Ishikawa (cell line): ENCODE measurements at regions not wholly inside any gene's neighbourhood (a gene's known extent, or its start where the extent isn't known, plus 50 kb on each side); places are given as distances from the start of the nearest gene placed in this dataset.

Source experiments
- CREB1 ChIP-seq: IDR thresholded peaks from 2 replicates; pipeline ENCODE4 v1.6.1; 2012; ENCODE audit warnings: low read depth
- FOXM1 ChIP-seq: IDR thresholded peaks from 2 replicates; pipeline ENCODE4 v1.6.1; 2012; ENCODE audit warnings: low read depth, borderline replicate concordance
- TAF1 ChIP-seq: IDR thresholded peaks from 2 replicates; pipeline ENCODE4 v1.6.1; 2012; ENCODE audit warnings: low read depth, mild to moderate bottlenecking
- TEAD4 ChIP-seq: IDR thresholded peaks from 2 replicates; pipeline ENCODE4 v1.6.1; 2012
- YY1 ChIP-seq: IDR thresholded peaks from 2 replicates; pipeline ENCODE4 v1.6.1; 2012; ENCODE audit warnings: low read depth
- TF ChIP-seq, protein P1 (sequence below): IDR thresholded peaks from 2 replicates; pipeline ENCODE4 v1.6.1; 2012
- TF ChIP-seq, protein P2 (sequence below): IDR thresholded peaks from 2 replicates; pipeline ENCODE4 v1.6.1; 2012; ENCODE audit warnings: low read depth, mild to moderate bottlenecking

DNA sequence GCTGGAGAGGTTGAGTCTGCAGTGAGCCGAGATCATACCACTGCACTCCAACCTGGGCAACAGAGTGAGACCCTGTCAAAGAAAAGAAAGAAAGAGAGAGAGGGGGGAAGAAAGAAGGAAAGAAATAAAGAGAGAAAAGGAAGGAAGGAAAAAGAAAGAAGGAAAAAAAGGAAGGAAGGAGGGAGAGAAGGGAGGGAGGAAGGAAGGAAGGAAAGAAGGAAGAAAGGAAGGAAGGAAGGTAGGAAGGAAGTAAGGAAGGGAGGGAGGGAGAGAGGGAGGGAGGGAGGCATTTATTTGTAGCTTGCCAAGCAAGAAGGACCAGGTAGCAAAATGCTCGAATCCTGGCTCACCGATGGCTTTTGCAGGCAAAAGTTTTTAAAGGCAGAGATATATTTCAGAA is 74.5 kb upstream of the BAIAP2L1 start:
- TF ChIP-seq TAF1 (no peak), FOXM1 (no peak), YY1 (no peak), CREB1 (no peak), TEAD4 (no peak)
- TF ChIP-seq, protein P1, sequence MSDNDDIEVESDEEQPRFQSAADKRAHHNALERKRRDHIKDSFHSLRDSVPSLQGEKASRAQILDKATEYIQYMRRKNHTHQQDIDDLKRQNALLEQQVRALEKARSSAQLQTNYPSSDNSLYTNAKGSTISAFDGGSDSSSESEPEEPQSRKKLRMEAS = no peak
- TF ChIP-seq, protein P2, sequence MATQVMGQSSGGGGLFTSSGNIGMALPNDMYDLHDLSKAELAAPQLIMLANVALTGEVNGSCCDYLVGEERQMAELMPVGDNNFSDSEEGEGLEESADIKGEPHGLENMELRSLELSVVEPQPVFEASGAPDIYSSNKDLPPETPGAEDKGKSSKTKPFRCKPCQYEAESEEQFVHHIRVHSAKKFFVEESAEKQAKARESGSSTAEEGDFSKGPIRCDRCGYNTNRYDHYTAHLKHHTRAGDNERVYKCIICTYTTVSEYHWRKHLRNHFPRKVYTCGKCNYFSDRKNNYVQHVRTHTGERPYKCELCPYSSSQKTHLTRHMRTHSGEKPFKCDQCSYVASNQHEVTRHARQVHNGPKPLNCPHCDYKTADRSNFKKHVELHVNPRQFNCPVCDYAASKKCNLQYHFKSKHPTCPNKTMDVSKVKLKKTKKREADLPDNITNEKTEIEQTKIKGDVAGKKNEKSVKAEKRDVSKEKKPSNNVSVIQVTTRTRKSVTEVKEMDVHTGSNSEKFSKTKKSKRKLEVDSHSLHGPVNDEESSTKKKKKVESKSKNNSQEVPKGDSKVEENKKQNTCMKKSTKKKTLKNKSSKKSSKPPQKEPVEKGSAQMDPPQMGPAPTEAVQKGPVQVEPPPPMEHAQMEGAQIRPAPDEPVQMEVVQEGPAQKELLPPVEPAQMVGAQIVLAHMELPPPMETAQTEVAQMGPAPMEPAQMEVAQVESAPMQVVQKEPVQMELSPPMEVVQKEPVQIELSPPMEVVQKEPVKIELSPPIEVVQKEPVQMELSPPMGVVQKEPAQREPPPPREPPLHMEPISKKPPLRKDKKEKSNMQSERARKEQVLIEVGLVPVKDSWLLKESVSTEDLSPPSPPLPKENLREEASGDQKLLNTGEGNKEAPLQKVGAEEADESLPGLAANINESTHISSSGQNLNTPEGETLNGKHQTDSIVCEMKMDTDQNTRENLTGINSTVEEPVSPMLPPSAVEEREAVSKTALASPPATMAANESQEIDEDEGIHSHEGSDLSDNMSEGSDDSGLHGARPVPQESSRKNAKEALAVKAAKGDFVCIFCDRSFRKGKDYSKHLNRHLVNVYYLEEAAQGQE = no peak
